PFSK-1 (cell line): ENCODE measurements at regions not wholly inside any gene's neighbourhood (a gene's known extent, or its start where the extent isn't known, plus 50 kb on each side); places are given as distances from the start of the nearest gene placed in this dataset.

ENCODE experiments used
- FOXP2 ChIP-seq: optimal IDR thresholded peaks from 2 replicates; pipeline ENCODE3; 2011; ENCODE audit warnings: borderline replicate concordance, control low read depth, inconsistent platforms; ENCODE audit not compliant: insufficient read depth; ENCODE audit errors: extremely low read length, extremely low read depth
- POLR2AphosphoS5 ChIP-seq: IDR thresholded peaks from 2 replicates; pipeline ENCODE4 v1.6.1; 2012; ENCODE audit warnings: low read depth, mild to moderate bottlenecking, control low read depth, low read length, moderate library complexity
- REST ChIP-seq, 2 experiments: IDR thresholded peaks; 2 replicates each; pipeline versions ENCODE4 v1.6.1 to v1.8.0; 2011 to 2012; ENCODE audit warnings: low read depth in 2 of 2, low read length in 2 of 2, control low read depth in 1 of 2, inconsistent platforms in 1 of 2, mild to moderate bottlenecking in 1 of 2, moderate library complexity in 1 of 2; ENCODE audit not compliant: insufficient read depth in 1 of 2
- SIN3A ChIP-seq: IDR thresholded peaks from 2 replicates; pipeline ENCODE4 v1.6.1; 2012; ENCODE audit warnings: mild to moderate bottlenecking, low read length, moderate library complexity, borderline replicate concordance; ENCODE audit not compliant: insufficient read depth
- TAF1 ChIP-seq: IDR thresholded peaks from 2 replicates; pipeline ENCODE4 v1.6.1; 2012; ENCODE audit warnings: low read length, control low read depth, borderline replicate concordance; ENCODE audit not compliant: insufficient read depth

GRCh38 chr6:44614396-44614795 lies 226.9 kb downstream of the CDC5L start:
- TF ChIP-seq REST (IDR thresholded peaks at IDR 0.05; ENCODE audit: insufficient read depth in 1 of 2, low read depth in 2 of 2, low read length in 2 of 2), result no peak
- TF ChIP-seq TAF1, result no peak
- TF ChIP-seq FOXP2, result no peak
- TF ChIP-seq POLR2AphosphoS5, result no peak
- TF ChIP-seq SIN3A, result no peak

GRCh38 chr6:44615621-44616020 lies 228.1 kb downstream of the CDC5L start:
- TF ChIP-seq TAF1 (no peak), REST (IDR thresholded peaks at IDR 0.05; ENCODE audit: insufficient read depth in 1 of 2, low read depth in 2 of 2, low read length in 2 of 2) (no peak), FOXP2 (no peak), SIN3A (no peak), POLR2AphosphoS5 (no peak)

- TF ChIP-seq FOXP2, result no peak
- TF ChIP-seq SIN3A, result no peak
- TF ChIP-seq TAF1, result no peak
- TF ChIP-seq REST (IDR thresholded peaks at IDR 0.05; ENCODE audit: insufficient read depth in 1 of 2, low read depth in 2 of 2, low read length in 2 of 2), result no peak
- no peak for TF ChIP-seq POLR2AphosphoS5
These were observed 229.9 kb downstream of the CDC5L start for GRCh38 chr6:44617416-44617815.

- no peak for TF ChIP-seq SIN3A
- TF ChIP-seq TAF1, result no peak
- no peak for TF ChIP-seq REST (IDR thresholded peaks at IDR 0.05; ENCODE audit: insufficient read depth in 1 of 2, low read depth in 2 of 2, low read length in 2 of 2)
- TF ChIP-seq POLR2AphosphoS5, result no peak
- no peak for TF ChIP-seq FOXP2
These were observed 230.9 kb downstream of the CDC5L start for GRCh38 chr6:44618371-44618770.

- no peak for TF ChIP-seq REST (IDR thresholded peaks at IDR 0.05; ENCODE audit: insufficient read depth in 1 of 2, low read depth in 2 of 2, low read length in 2 of 2)
- TF ChIP-seq TAF1, result no peak
- TF ChIP-seq FOXP2, result no peak
- TF ChIP-seq POLR2AphosphoS5, result no peak
These were observed 233.4 kb downstream of the CDC5L start for GRCh38 chr6:44620922-44621321.
